IMR-90 (cell line): ENCODE measurements at regions not wholly inside any gene's neighbourhood (a gene's known extent, or its start where the extent isn't known, plus 50 kb on each side); places are given as distances from the start of the nearest gene placed in this dataset.

ENCODE experiments used
- ATAC-seq: fragments of 200-7000 bp; cut with Tn5 transposase; 2 replicates; pipeline ENCODE4 v1.9.1; 2020; ENCODE audit warnings: low read depth, mild to moderate bottlenecking, moderate library complexity
- BruUV-seq: library from RNA; stranded (reverse); fragments of 400-500 nt; replicated peaks from 2 replicates; lab custom pipeline; 2021; lab: Mats Ljungman, UMichigan
- CTCF ChIA-PET: fragments of 300-600 bp; formaldehyde crosslinking; extraction: SDS; loops from one replicate; lab custom pipeline; 2021; ENCODE audit warnings: antibody characterized with exemption; lab: Yijun Ruan, JAX
- POLR2A ChIA-PET: fragments of 300-600 bp; sonication (Branson Sonifier 250); formaldehyde crosslinking; loops from one replicate; lab custom pipeline; 2022; ENCODE audit warnings: antibody characterized with exemption; ENCODE audit not compliant: unreplicated experiment; lab: Charles Lee
- DNase-seq: peaks from one replicate; pipeline ENCODE4 v3.0.0; 2013
- H2AFZ ChIP-seq: replicated peaks from 2 replicates; pipeline ENCODE3; 2013; ENCODE audit warnings: low read length, mild to moderate bottlenecking; ENCODE audit not compliant: poor library complexity
- H2AK5ac ChIP-seq: 2 replicates; pipeline ENCODE4 v1.6.1; 2013; ENCODE audit warnings: low read depth, low read length, inconsistent platforms
- H2AK9ac ChIP-seq: replicated peaks from 2 replicates; pipeline ENCODE3; 2013; ENCODE audit warnings: mild to moderate bottlenecking, low read depth, low read length, moderate library complexity; ENCODE audit not compliant: poor library complexity
- H2BK120ac ChIP-seq: 2 replicates; pipeline ENCODE4 v1.6.1; 2013; ENCODE audit warnings: low read depth, low read length, inconsistent platforms
- H2BK15ac ChIP-seq: 3 replicates; pipeline ENCODE4 v1.6.1; 2013; ENCODE audit warnings: low read depth, low read length, inconsistent platforms
- H2BK20ac ChIP-seq: 2 replicates; pipeline ENCODE4 v1.6.1; 2013; ENCODE audit warnings: low read depth, mild to moderate bottlenecking, inconsistent platforms, low read length, moderate library complexity
- H2BK5ac ChIP-seq: 2 replicates; pipeline ENCODE4 v1.6.1; 2013; ENCODE audit warnings: mild to moderate bottlenecking, low read depth, low read length, inconsistent platforms; ENCODE audit not compliant: poor library complexity, severe bottlenecking
- H3K14ac ChIP-seq: replicated peaks from 2 replicates; pipeline ENCODE4 v1.6.1; 2013; ENCODE audit warnings: low read depth, low read length, inconsistent platforms
- H3K18ac ChIP-seq: 2 replicates; pipeline ENCODE4 v1.6.1; 2013; ENCODE audit warnings: low read depth, low read length, control low read depth
- H3K23ac ChIP-seq: 2 replicates; pipeline ENCODE4 v1.6.1; 2013; ENCODE audit warnings: low read depth, low read length, inconsistent platforms
- H3K27ac ChIP-seq: 2 replicates; pipeline ENCODE4 v1.5.1; 2013; ENCODE audit warnings: mild to moderate bottlenecking, control low read depth, low read length; ENCODE audit not compliant: insufficient read depth
- H3K27me3 ChIP-seq: 2 replicates; pipeline ENCODE4 v1.6.1; 2013; ENCODE audit warnings: low read length; ENCODE audit not compliant: control insufficient read depth, insufficient read depth
- H3K36me3 ChIP-seq: 2 replicates; pipeline ENCODE4 v1.6.1; 2013; ENCODE audit warnings: low read length, mixed read lengths; ENCODE audit not compliant: control insufficient read depth, insufficient read depth
- H3K4ac ChIP-seq: 2 replicates; pipeline ENCODE4 v1.6.1; 2013; ENCODE audit warnings: low read depth, low read length, inconsistent platforms
- H3K4me1 ChIP-seq: 2 replicates; pipeline ENCODE4 v1.6.1; 2013; ENCODE audit warnings: low read length, mixed read lengths; ENCODE audit not compliant: control insufficient read depth, insufficient read depth
- H3K4me2 ChIP-seq: 2 replicates; pipeline ENCODE4 v1.6.1; 2013; ENCODE audit warnings: low read depth, mild to moderate bottlenecking, control low read depth, low read length, moderate library complexity
- H3K4me3 ChIP-seq: 2 replicates; pipeline ENCODE4 v1.5.1; 2013; ENCODE audit warnings: low read depth, mild to moderate bottlenecking, control low read depth, low read length, moderate library complexity; ENCODE audit not compliant: insufficient read depth
- H3K56ac ChIP-seq: 2 replicates; pipeline ENCODE4 v1.6.1; 2013; ENCODE audit warnings: low read length, inconsistent platforms; ENCODE audit not compliant: insufficient read depth; ENCODE audit errors: extremely low read depth
- H3K79me1 ChIP-seq, 2 experiments: 2 replicates each; pipeline ENCODE4 v1.6.1; 2013; ENCODE audit warnings: low read length in 2 of 2, inconsistent platforms in 1 of 2, low read depth in 1 of 2
- H3K9ac ChIP-seq: 2 replicates; pipeline ENCODE4 v1.6.1; 2013; ENCODE audit warnings: low read depth, low read length, control low read depth
- H3K9me1 ChIP-seq: 2 replicates; pipeline ENCODE4 v1.6.1; 2013; ENCODE audit warnings: low read length, inconsistent platforms; ENCODE audit not compliant: insufficient read depth
- H3K9me3 ChIP-seq: 2 replicates; pipeline ENCODE4 v1.6.1; 2013; ENCODE audit warnings: low read length; ENCODE audit not compliant: control insufficient read depth, insufficient read depth
- H4K20me1 ChIP-seq: 2 replicates; pipeline ENCODE4 v1.6.1; 2013; ENCODE audit warnings: low read length, inconsistent platforms; ENCODE audit not compliant: insufficient read depth
- H4K5ac ChIP-seq: 2 replicates; pipeline ENCODE4 v1.6.1; 2013; ENCODE audit warnings: mild to moderate bottlenecking, low read depth, low read length, control low read depth
- H4K8ac ChIP-seq, 2 experiments: 2 replicates each; pipeline ENCODE4 v1.6.1; 2013; ENCODE audit warnings: low read depth in 2 of 2, low read length in 2 of 2, control low read depth in 1 of 2, inconsistent platforms in 1 of 2
- H4K91ac ChIP-seq: 2 replicates; pipeline ENCODE4 v1.6.1; 2013; ENCODE audit warnings: low read depth, low read length, inconsistent platforms; ENCODE audit not compliant: insufficient read depth
- BHLHE40 ChIP-seq: fragments of 150-350 bp; IDR thresholded peaks from 2 replicates; pipeline ENCODE4 v1.6.1; 2016; ENCODE audit warnings: mild to moderate bottlenecking, low read depth, low read length
- CEBPB ChIP-seq: IDR thresholded peaks from 2 replicates; pipeline ENCODE4 v1.6.1; 2012; ENCODE audit warnings: low read depth, low read length, improper control_type of control experiment
- CHD1 ChIP-seq: IDR thresholded peaks from 2 replicates; pipeline ENCODE4 v1.6.1; 2012; ENCODE audit warnings: low read depth, low read length, improper control_type of control experiment
- FOS ChIP-seq: fragments of 150-350 bp; IDR thresholded peaks from 2 replicates; pipeline ENCODE4 v1.6.1; 2016; ENCODE audit warnings: low read depth, low read length
- MAZ ChIP-seq: IDR thresholded peaks from 2 replicates; pipeline ENCODE4 v1.6.1; 2012; ENCODE audit warnings: low read depth, mild to moderate bottlenecking, low read length, improper control_type of control experiment, moderate library complexity, borderline replicate concordance
- NFE2L2 ChIP-seq: fragments of 150-350 bp; IDR thresholded peaks from 2 replicates; pipeline ENCODE4 v1.6.1; 2016; ENCODE audit warnings: low read depth, mild to moderate bottlenecking, low read length
- RCOR1 ChIP-seq: IDR thresholded peaks from 2 replicates; pipeline ENCODE4 v1.6.1; 2012; ENCODE audit warnings: mild to moderate bottlenecking, low read length, improper control_type of control experiment; ENCODE audit not compliant: insufficient replicate concordance
- RFX5 ChIP-seq: IDR thresholded peaks from 2 replicates; pipeline ENCODE4 v1.8.0; 2012; ENCODE audit warnings: low read depth, mild to moderate bottlenecking, low read length, moderate library complexity
- USF2 ChIP-seq: fragments of 150-350 bp; IDR thresholded peaks from 2 replicates; pipeline ENCODE4 v1.6.1; 2017; ENCODE audit warnings: mild to moderate bottlenecking, antibody characterized with exemption, low read length, low read depth
- WGBS, 2 experiments: methylation state at CpG; one replicate each; pipeline versions ENCODE4 v1.1.5 to v1.1.7; 2013; ENCODE audit warnings: missing lambda C conversion rate in 2 of 2; ENCODE audit not compliant: insufficient read length in 1 of 2; ENCODE audit errors: extremely low coverage in 2 of 2; 5-methylcytosine and 5-hydroxymethylcytosine counted together
- dilution Hi-C: fragments of 300-500 bp; cut with HindIII; formaldehyde crosslinking; loops from one replicate; pipeline ENCODE4 v1.14.3; 2018; ENCODE audit warnings: low sequenced_read_pairs; ENCODE audit not compliant: unreplicated experiment
- in situ Hi-C: fragments of 300-500 bp; cut with MboI; formaldehyde crosslinking; loops from 3 replicates; pipeline ENCODE4 v1.14.3; 2019; ENCODE audit warnings: low sequenced_read_pairs, inconsistent platforms, mixed read lengths
- intact Hi-C: fragments of 100-400 bp; cut with micrococcal nuclease; formaldehyde crosslinking; loops from 2 replicates; pipeline ENCODE4 v1.10.0; 2022
- TF ChIP-seq, protein P1 (sequence below): conservative IDR thresholded peaks from 2 replicates; pipeline ENCODE4 v1.5.1; 2012; ENCODE audit warnings: mild to moderate bottlenecking, low read depth, low read length, improper control_type of control experiment

DNA sequence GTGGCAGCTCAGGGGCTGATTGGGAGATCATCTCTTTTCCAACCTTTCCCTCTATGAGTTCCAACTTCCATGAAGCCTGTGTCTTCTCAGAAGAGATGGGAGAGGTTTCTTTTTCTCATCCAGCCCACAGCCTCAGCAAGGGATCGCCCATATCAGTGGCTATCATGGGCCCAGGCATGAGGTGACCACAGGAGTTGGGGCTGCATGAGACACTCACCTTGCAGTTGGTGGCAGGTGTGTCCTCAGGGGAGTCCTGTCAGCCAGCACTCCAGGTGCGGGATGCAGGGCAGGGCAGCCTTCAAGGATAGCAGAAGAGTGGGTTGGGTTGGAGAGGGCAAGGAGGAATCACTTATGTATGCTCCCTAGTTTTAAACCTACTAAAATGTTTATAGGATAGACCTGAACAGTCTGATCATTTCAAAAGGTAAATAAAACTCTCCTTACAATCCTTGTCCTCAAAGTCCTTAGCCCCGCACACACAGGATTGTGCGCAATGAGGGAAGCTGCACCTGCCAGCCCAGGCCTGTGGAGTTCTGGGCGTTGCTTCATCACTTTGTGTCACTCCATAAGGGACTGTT is 811.1 kb downstream of the KCNJ18 start:
- Histone ChIP-seq H2BK20ac (no peak overlapping the region), H2BK120ac (no peak overlapping the region), H3K4me2 (no peak overlapping the region), H3K9ac (no peak overlapping the region), H2AFZ (no peak overlapping the region), H2BK15ac (no peak overlapping the region), H3K4me3 (no peak overlapping the region), H3K36me3 (no peaks in the 10 kb centered on the region), H3K4ac (no peak overlapping the region), H4K91ac (no peak overlapping the region), H2AK9ac (no peak overlapping the region), H4K20me1 (no peaks in the 10 kb centered on the region), H3K9me1 (no peaks in the 10 kb centered on the region), H2AK5ac (no peak overlapping the region), H3K79me1 (no peaks in the 10 kb centered on the region), H3K27ac (no peak overlapping the region), H3K23ac (no peak overlapping the region), H3K18ac (no peak overlapping the region), H2BK5ac (no peak overlapping the region), H3K14ac (no peak overlapping the region), H4K8ac (no peak overlapping the region), H3K56ac (no peak overlapping the region), H3K27me3 (no peaks in the 10 kb centered on the region), H3K4me1 (no peaks in the 10 kb centered on the region), H3K9me3 (peaks cover 23% of the 10 kb centered on the region), H4K5ac (no peak overlapping the region)
- 70% methylated on average over 3 of the region's 5 CpGs; no CpG with 5 or more reads in 1 of the 2 experiments for WGBS, 2 experiments
- ATAC-seq (no peak), DNase-seq (no peak)
- dilution Hi-C loops (no loop called here), intact Hi-C loops (no loop called here), in situ Hi-C loops (no loop called here)
- POLR2A ChIA-PET = no interaction called here
- BruUV-seq = no TSS peak
- TF ChIP-seq RCOR1 (no peak), FOS (no peak), MAZ (no peak), RFX5 (no peak), CEBPB (no peak), CHD1 (no peak), BHLHE40 (no peak), NFE2L2 (no peak), USF2 (no peak)
- TF ChIP-seq, protein P1, sequence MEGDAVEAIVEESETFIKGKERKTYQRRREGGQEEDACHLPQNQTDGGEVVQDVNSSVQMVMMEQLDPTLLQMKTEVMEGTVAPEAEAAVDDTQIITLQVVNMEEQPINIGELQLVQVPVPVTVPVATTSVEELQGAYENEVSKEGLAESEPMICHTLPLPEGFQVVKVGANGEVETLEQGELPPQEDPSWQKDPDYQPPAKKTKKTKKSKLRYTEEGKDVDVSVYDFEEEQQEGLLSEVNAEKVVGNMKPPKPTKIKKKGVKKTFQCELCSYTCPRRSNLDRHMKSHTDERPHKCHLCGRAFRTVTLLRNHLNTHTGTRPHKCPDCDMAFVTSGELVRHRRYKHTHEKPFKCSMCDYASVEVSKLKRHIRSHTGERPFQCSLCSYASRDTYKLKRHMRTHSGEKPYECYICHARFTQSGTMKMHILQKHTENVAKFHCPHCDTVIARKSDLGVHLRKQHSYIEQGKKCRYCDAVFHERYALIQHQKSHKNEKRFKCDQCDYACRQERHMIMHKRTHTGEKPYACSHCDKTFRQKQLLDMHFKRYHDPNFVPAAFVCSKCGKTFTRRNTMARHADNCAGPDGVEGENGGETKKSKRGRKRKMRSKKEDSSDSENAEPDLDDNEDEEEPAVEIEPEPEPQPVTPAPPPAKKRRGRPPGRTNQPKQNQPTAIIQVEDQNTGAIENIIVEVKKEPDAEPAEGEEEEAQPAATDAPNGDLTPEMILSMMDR = no peak
- CTCF ChIA-PET = no interaction called here
